ENCODE measurements at regions not wholly inside any gene's neighbourhood (a gene's known extent, or its start where the extent isn't known, plus 50 kb on each side); places are given as distances from the start of the nearest gene placed in this dataset.

- FAIRE-seq = no peak
- no peak for DNase-seq (ENCODE audit: low read depth, low spot score)
- H3K27me3 ChIP-seq (replicated peaks in 1 of 2; ENCODE audit: control insufficient read depth in 2 of 2, insufficient read depth in 2 of 2, low read length in 1 of 2) = no peaks in the 10 kb centered on the region
- POLR2A ChIA-PET = no interaction called here
- H4K20me1 ChIP-seq (ENCODE audit: control insufficient read depth, insufficient read depth) = no peaks in the 10 kb centered on the region
- no peaks in the 10 kb centered on the region for H3K79me2 ChIP-seq (ENCODE audit: control insufficient read depth, insufficient read depth, low read length)
- no peaks in the 10 kb centered on the region for H3K9me3 ChIP-seq (replicated peaks; ENCODE audit: control insufficient read depth, insufficient read depth, low read length)
- no peak overlapping the region for H3K9ac ChIP-seq (ENCODE audit: control insufficient read depth, insufficient read depth, low read length)
- in situ Hi-C loops (cut with MboI) (no loop called here), intact Hi-C loops (cut with micrococcal nuclease; ENCODE audit: unreplicated experiment) (no loop called here)
- H3K4me3 ChIP-seq = no peak overlapping the region
- H3K4me1 ChIP-seq (ENCODE audit: control insufficient read depth, insufficient read depth, low read length) = no peaks in the 10 kb centered on the region
- WGBS (ENCODE audit: insufficient coverage, insufficient replicate concordance, low lambda C conversion rate, missing lambda C conversion rate) = 37% methylated on average over 13 of the region's 13 CpGs
- ATAC-seq = no peak
- H3K4me2 ChIP-seq (ENCODE audit: control insufficient read depth, insufficient read depth) = no peak overlapping the region
- H3K27ac ChIP-seq (ENCODE audit: control insufficient read depth, insufficient read depth) = no peak overlapping the region
- no peak overlapping the region for H2AFZ ChIP-seq (ENCODE audit: control insufficient read depth, low read depth, low read length)
- no TSS peak for BruUV-seq (replicated peaks)
- no peaks in the 10 kb centered on the region for H3K36me3 ChIP-seq (ENCODE audit: control insufficient read depth in 2 of 2, insufficient read depth in 2 of 2, low read length in 1 of 2)
- no peak for TF ChIP-seq MTA2 (IDR thresholded peaks at IDR 0.05; ENCODE audit: low read depth)
- TF ChIP-seq IKZF1 (conservative IDR thresholded peaks at IDR 0.05) = no peak
- TF ChIP-seq RELA (IDR thresholded peaks at IDR 0.05; ENCODE audit: borderline replicate concordance, partially characterized antibody) = no peak
- TF ChIP-seq HDGF (IDR thresholded peaks at IDR 0.05) = no peak
- no peak for TF ChIP-seq CEBPZ (IDR thresholded peaks at IDR 0.05; ENCODE audit: low read depth, low read length)
- no peak for TF ChIP-seq IKZF2 (IDR thresholded peaks at IDR 0.05)
- no peak for TF ChIP-seq EGR1 (IDR thresholded peaks at IDR 0.05; ENCODE audit: borderline replicate concordance in 1 of 2, low read depth in 2 of 2, low read length in 2 of 2)
- no peak for TF ChIP-seq BMI1 (IDR thresholded peaks at IDR 0.05; ENCODE audit: borderline replicate concordance)
- no peak for TF ChIP-seq NR2C2 (IDR thresholded peaks at IDR 0.05; ENCODE audit: borderline replicate concordance, control insufficient read depth, insufficient read length, low read depth)
- TF ChIP-seq RBBP5 (conservative IDR thresholded peaks at IDR 0.05) = no peak
- no peak for TF ChIP-seq SIN3A (IDR thresholded peaks at IDR 0.05; ENCODE audit: low read depth, low read length)
- no peak for TF ChIP-seq IRF4 (IDR thresholded peaks at IDR 0.05; ENCODE audit: low read depth, low read length)
- TF ChIP-seq TCF7 (IDR thresholded peaks at IDR 0.05; ENCODE audit: borderline replicate concordance) = no peak
- TF ChIP-seq CBX5 (IDR thresholded peaks at IDR 0.05; ENCODE audit: low read depth) = no peak
- no peak for TF ChIP-seq LARP7 (IDR thresholded peaks at IDR 0.05)
- no peak for TF ChIP-seq MLLT1 (IDR thresholded peaks at IDR 0.05)
- TF ChIP-seq NR2C1 (IDR thresholded peaks at IDR 0.05) = no peak
- no peak for TF ChIP-seq KDM1A (IDR thresholded peaks at IDR 0.05; ENCODE audit: borderline replicate concordance)
- no peak for TF ChIP-seq SIX5 (IDR thresholded peaks at IDR 0.05; ENCODE audit: low read depth, low read length, severe bottlenecking)
- CTCF ChIA-PET = interaction anchor here (1.3 to 3.6 kb wide), 2 partner anchors 12 to 15 kb away, joined by 3 to 19 read pairs; no protein-coding TSS in a partner anchor
- RAD21 ChIA-PET (ENCODE audit: unreplicated experiment) = interaction anchor here (1.5 kb wide), 1 partner anchor 15 kb away, joined by 4 read pairs; no protein-coding TSS in a partner anchor
- SMC1A ChIA-PET (ENCODE audit: uncharacterized antibody, unreplicated experiment) = interaction anchor here (0.9 to 2.3 kb wide), 3 partner anchors 12 to 360 kb away, joined by 3 to 7 read pairs (median 4); no protein-coding TSS in a partner anchor
These were observed 200.5 kb upstream of the KIAA1217 start for GRCh38 chr10:24008164-24009091.

Measured in GM12878 (cell line).